ENCODE measurements at regions not wholly inside any gene's neighbourhood (a gene's known extent, or its start where the extent isn't known, plus 50 kb on each side); places are given as distances from the start of the nearest gene placed in this dataset.
"Not testable (repeated sequence)": the region's sequence is repeated elsewhere in the genome, so short reads cannot be mapped to it uniquely, and the experiment has no call there.

DNA sequence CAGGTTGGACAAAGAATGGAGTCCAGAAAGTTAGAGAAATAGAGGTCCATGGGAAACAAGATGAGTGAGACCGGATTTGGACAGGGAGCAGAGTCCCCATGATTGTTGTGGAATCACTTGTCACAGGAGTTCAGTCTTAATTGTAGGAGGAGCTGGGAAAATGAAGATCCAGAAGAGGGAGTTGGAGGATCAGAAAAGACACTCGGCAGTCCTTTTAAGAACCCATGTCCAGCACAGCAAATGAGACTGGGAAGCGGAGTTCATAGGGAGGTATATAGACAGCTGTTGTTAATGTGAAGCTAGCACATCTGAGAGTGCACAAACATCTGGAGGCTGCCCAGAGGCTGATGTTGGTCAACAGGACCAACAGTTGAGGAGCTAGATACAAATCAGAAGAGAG, 111.4 kb upstream of the RXFP1 start:
- no peak for DNase-seq

GRCh38 chr4:158411269-158411668, 110.4 kb upstream of the RXFP1 start:
- DNase-seq, result no peak

- DNase-seq, result not testable (repeated sequence)
Measured at GRCh38 chr4:158418679-158419078, 103.0 kb upstream of the RXFP1 start.

GRCh38 chr4:158420782-158421181, 100.9 kb upstream of the RXFP1 start:
- no peak for DNase-seq

- no peak for DNase-seq
Measured at GRCh38 chr4:158422546-158422945, 99.1 kb upstream of the RXFP1 start.

GRCh38 chr4:158428242-158428641, 93.4 kb upstream of the RXFP1 start:
- DNase-seq, result no peak

DNA sequence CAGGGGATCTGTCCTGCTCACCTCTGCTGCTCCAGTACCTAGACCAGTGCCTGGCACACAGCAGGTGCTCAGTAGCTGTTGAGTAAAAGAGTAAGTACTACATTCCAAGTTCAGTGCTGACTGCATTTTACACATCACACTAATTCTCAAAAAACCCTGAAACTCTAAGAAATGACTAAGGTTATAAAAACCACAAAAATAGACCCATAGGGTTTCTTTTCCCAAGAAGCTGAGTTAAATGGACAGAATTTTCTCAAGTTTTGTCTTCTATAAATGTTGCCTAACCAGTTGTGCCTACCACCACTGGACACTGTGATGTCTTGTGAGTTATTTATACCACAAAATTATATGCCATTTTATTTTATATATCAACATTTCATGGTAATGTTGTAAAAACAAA, 78.9 kb upstream of the RXFP1 start:
- no peak for DNase-seq

GRCh38 chr4:158443731-158444130, 78.0 kb upstream of the RXFP1 start:
- DNase-seq, result no peak

DNA sequence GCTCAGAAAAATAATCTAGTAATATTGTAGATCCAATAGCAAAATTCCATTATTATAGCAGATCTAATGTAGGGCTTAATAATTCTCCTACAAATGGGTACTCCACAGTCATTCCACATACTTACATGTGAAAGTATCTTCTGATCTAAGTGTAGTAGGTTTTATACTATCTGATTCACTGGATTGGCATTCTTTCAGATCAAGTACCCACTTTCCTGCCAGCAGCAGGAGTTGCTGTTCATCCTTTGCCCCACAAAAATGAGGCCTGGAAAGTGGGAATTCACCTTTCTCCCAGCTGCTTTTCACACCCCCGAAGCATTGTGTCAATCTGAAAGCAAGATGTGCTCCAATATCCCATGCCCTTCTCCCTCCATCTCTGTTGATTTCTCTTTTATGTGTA, 77.1 kb upstream of the RXFP1 start:
- DNase-seq, result no peak

DNA sequence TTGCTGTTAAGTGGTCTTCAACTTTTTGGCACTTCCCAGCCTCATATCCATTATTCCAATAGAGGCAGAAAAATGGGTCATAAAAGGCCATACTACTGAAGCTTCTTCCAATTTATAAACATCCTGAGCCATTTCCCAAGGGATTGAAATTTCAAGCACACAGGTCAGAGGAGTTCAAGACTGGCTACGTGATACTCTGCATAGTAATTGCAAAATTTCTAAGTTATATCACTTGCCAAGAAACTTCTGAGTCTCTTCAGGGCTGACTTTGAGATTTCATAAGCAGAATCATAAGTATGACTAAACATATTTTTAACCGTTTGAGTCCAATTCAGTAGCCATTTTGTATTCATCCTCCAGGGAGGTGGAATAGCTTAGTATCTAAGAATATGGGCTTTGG, 75.6 kb upstream of the RXFP1 start:
- no peak for DNase-seq

GRCh38 chr4:158450741-158451140, 70.9 kb upstream of the RXFP1 start:
- DNase-seq, result no peak

DNA sequence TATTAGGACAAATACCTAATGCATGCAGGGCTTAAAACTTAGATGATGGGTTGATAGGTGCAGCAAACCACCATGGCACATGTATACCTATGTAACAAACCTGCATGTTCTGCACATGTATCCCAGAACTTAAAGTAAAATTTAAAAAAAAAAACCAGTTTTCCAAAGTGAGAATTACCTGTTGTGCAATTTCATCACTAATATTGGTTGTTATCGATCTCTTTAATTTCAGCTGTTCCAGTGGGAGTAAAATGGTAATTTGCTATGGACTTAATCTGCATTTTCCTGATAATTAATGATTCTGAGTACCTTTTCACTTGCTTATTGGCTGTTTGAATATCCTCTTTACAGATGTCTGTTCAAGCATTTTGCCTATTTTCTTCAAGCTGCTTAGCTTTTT, 69.6 kb upstream of the RXFP1 start:
- not testable (repeated sequence) for DNase-seq

DNA sequence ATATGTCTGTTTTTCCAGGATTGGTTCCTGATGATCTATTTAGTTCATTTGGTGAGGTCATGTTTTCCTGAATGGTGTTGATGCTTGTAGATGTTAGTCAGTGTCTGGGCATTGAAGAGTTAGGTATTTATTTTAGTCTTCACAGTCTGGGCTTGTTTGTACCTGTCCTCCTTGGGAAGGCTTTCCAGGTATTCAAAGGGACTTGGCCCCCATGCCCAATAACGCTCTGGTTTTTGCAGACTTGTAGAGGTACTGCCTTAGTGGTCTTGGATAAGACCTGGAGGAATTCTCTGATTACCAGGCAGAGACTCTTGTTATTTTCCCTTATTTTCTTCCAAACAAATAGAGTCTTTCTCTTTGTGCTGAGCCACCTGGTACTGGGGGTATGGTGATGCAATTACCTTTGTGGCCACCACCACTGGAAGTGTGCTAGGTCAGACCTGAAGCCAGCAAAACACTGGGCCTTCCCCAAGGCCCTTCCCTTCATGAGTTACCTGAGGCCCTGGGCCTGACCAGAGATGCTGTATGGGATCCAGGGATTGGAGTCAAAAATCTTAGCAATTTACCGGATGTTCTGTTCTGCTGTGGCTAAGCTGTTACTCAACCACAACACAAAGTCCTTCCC, 63.3 kb upstream of the RXFP1 start:
- DNase-seq, result no peak

DNA sequence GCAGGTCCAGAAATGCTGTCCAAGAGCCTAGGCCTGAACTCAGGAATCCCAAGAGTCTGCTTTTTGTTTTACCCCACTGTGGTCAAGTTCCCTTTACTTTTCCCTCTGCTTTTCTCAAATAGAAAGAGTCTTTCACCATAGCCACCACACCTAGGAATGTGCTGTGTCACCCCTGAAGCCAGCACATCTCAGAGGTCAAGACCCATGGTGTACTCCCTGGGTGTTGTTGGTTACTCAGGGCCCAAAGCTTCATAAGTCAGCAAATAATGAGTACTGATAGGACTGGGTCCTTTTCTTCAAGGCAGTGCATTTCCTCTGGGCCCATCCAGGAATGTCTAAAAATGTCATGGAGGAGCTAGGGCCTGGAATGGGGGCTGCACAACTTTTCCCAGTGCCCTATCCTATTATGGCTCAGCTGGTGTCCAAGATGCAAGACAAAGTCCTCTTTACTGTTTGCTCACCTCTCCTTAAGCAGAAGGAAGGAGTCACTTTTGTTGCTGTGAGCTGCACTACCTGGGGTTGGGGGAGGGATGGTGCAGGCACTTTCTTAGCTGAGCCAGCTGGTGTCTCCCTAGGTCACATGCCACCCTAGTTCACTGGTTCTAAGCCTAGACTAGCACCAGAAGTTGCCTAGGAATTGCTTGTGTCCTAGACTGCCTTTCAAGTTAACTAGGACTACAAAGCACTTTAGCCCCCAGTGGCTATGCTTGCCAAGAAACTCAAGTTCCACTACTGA, 62.4 kb upstream of the RXFP1 start:
- DNase-seq, result no peak

GRCh38 chr4:158461336-158461735, 60.3 kb upstream of the RXFP1 start:
- DNase-seq, result no peak

- DNase-seq, result no peak
Measured at GRCh38 chr4:158462611-158463010, 59.1 kb upstream of the RXFP1 start.

Data from NCI-H1048 (cell line).